Activated CD4-positive, alpha-beta T cell treated with anti-CD3 and anti-CD28 coated beads for 1 hour (primary cell): ENCODE measurements at regions not wholly inside any gene's neighbourhood (a gene's known extent, or its start where the extent isn't known, plus 50 kb on each side); places are given as distances from the start of the nearest gene placed in this dataset.
"Not testable (repeated sequence)": the region's sequence is repeated elsewhere in the genome, so short reads cannot be mapped to it uniquely, and the experiment has no call there.

Experiments used
- DNase-seq: peaks from one replicate; pipeline ENCODE4 v3.0.0-alpha.2; 2020

DNA sequence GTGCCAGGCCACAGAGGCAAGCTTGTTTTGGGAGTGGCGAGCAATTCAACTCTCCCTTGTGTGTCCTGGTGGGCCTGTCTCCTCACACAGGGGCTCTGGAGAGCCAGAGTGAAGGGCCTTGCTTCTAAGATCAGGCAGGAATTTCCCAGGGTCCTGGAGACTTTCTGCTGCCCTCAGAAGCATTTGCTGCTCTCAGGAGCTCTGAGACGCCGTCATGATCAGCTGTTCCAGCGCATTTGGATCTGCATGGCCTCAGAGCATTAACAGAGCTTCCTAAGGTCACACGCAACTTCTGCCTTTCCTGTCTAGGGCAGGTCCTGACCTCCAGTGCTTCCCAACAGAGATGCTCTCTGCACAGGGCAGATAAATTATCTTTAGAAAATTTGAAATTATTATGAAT lies 52.2 kb upstream of the C10orf90 start:
- no peak for DNase-seq

DNA sequence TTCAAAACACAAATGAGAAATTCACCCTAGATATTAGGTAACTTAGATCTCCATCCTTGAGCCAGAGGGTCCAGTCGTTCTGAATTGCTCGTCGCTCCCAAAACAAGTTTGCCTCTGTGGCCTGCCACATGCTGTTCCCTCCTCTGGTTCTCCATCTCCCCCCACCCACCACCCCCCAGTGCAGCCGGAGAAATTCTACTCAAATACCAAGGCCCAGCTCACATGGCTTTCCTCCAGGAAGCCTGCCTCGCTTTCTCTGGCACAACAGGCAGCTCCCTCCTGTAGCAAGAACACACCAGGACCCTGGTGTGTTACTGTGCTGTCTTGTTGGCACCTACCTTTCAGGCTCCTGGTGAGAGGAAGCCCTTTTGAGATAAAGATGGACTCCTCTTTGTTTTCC lies 52.7 kb upstream of the C10orf90 start:
- DNase-seq: no peak

DNA sequence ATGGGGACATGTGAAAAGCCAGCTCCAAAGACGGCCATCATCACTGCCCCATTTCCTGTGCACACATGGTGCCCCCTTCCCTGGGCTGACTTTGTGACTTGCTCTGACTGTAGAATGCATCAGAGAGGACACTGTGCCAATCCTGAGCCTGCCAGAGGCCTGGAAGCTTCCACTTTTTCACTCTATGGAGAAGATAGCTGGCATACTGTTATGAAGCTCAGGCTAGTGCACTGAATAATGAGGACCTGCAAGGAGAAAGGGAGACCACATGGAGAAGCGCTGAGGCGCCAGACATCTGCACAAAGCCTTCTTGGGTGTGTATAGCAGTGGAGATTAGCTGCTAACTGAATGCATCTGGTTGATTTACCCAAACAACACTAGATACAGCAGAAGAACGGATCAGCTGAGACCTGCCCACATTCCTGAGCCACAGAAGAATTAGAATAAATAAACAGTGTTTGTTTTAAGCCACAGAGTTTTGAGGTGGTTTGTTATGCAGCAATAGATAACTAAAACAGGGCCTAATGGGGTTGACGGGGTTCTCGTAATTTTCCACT lies 58.9 kb upstream of the C10orf90 start:
- DNase-seq: no peak

DNA sequence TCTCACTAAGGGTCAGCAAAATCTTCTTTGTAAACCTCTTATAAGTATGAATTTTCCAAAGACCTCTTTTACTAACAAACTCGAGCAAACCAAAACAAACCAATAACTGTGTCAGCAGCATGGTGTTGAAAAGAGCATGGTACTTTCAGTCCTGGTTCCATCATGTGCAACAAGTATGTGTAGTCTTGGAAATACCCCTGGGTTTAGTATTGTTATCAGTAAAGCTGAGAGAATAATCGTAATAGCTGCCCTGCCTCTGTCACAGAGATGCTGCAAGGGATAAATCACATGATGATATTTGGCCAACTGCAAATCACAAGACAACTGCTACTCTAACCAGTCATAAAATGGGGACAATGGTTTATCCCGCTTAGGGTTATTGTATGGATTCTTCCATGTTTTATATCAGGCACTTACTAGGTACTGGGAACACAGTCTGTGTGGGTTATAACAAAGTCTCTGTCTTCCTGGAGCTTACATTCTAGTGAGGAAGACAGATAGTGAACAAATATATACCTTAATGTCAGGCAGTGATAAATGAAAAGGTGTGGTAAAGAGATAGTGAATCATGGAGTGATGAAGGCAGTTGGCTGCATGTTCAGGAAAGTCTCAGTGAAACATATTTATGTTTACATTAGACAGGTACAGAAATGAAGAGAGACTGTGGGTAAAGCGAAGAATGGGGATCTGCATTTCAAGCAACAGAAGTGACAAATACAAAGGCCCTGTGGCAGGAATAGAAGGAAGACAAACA lies 60.5 kb upstream of the C10orf90 start:
- no peak for DNase-seq

DNA sequence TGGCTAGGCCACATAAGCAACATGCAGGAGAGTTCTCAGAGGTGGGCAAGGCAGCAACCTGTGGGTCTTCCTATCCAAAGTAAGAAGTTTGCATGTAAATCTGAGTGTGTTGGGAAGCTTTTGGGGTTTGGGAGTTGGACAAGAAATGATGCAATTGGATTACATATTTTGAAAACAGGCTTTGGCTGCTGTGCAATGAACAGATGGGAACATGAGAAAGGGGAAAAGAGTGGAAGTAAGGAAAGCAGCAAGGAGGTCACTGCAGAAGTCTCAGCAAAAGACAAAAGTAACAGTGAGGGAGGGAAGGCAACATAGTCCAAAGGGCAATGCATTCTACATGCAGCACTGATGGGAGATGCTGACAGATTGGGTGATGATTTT lies 61.1 kb upstream of the C10orf90 start:
- no peak for DNase-seq

DNA sequence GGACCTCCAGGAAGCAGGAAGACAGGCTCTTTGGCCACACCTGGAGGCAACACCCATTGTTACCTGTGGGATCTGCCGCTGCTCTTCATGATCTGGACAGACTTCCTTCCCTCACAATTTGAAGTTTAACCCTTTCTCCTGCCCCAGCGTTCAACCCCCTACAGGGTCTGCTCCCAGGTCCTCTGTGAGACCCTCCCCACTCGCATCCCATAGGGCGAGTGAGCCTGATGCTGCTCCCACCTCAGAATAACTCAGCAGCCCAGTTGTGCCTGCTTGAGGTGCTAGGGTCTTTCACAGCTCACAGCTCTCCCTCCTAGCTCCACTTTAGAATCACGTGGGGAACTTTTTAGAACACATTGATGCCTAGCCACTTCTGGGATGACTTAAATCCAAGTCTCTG lies 61.8 kb upstream of the C10orf90 start:
- no peak for DNase-seq

DNA sequence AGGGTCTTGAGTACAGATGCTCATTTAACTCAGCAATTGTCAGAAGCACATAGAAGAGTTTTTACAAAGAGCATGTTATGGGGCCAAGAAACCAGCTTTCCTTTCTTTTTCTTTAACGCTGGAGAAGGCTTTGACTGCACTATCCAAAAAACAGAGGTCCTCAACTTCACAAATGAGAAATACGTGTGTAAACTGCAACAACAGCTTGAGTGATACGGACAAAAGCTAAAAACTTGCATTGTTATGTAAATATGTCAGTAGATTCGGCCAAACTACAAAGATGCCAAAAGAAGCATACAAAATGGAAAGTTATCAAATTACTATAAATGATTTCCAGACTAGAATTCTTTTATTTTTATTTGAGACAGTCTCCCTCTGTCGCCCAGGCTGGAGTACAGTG lies 62.4 kb upstream of the C10orf90 start:
- no peak for DNase-seq

DNA sequence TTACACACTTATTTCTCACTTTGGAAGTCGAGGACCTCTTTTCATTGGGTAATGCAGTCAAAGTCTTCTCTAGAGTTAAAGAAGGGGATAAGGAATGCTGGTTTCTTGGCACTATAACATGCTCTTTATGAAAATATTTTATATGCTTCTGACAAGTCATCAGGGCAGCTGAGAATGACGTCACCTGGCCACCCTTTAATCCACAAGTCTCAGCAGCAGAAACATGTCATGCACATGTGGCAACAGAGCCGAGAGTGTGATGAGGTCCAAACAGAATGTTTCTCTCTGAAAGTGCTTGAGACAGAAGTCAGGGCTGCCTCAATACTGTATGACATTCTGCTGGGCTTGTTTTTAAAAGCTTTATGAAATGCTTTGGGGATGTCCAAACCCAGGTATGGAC lies 63.5 kb upstream of the C10orf90 start:
- no peak for DNase-seq

DNA sequence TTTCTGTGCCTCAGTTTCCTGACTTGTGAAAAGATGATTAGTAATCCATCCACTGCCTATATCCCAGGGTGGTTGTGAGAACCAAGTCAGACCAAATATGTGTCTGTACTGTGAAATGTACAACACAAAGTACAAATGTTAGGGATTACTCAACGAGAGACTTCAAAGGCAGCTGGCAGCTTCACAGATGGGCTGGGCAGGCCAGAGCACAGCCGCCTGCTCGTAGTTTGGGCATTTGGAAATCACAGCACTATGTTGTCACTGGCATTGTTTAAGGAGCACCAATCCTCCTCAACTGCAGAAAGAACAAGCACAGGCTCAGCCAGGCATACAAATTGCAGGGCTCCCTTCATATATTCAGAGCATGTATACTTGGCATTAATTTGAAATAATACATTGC lies 64.5 kb upstream of the C10orf90 start:
- DNase-seq: no peak

DNA sequence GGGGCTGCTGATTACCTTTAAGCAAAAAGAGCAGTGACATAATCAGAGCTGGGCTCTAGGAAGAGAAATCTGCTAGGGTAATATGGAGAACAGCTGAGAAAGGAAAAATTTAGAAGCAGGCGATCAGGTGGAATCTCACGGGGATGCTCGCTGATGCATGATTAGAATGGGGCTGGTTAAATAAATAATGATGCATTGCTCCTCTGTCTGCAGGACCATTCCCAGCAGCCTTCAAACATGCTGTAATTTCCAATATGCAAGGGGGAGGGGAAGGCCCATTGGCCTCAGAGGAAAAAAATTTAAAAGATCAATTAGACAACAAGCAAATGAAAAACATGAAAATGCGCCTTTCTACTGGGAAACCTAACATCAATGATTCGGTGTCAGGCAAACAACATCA lies 65.6 kb upstream of the C10orf90 start:
- no peak for DNase-seq

DNA sequence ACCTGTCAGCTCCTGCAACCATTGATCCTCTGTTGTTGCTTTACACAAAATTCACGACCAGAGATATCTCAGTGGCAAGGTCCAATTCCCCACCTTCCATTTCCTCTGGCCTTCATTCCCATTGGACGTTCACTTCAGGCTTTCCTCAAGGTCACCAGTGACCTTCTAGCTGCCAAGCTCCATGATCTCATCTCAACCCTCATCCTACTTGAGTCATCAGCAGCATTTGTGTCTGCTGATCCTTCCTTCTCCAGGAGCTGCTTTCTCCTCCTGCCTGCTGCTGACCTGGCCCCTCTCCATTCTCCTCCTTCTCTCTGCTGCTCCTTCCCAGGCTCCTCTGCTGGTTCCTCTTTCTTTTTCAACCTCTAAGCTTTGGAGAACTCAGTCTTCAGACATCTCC lies 66.2 kb upstream of the C10orf90 start:
- DNase-seq: no peak

DNA sequence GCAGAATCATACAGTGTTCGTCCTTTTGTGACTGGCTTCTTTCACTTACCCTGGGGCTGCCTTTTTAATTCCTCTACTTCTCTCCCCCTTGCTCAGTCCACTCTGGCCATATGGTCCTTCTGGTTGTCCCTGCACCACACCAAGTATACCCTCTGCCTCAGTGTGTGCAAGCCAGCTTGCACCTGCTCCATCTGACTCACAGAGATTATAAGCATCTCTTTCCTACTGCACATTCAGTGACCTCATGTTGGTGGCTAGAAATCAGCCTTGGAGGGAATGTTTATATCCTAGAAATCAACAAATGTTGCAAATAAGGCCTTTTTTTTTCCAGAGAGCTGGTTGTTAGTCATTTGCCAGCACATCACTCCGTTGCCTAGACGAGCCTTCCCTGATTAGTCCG lies 67.5 kb upstream of the C10orf90 start:
- no peak for DNase-seq

DNA sequence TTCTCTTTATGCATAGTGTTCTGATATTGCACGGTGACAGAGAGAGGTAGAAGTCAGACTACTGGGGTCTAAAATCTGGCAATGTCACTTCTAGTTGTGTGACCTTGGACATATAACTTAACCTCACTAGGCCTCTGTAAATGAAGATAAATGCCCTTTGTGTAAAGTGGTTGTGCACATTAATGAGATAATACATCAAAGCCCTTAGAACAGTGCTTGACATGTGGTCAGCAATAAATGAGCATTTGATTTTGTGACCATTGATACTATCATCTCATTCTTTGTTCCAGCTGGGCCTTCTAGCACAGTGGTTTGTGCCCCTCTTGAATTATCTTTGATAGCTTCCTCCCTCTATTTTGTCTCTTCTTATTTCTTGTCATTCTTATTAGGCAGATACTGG lies 74.1 kb upstream of the C10orf90 start:
- no peak for DNase-seq

DNA sequence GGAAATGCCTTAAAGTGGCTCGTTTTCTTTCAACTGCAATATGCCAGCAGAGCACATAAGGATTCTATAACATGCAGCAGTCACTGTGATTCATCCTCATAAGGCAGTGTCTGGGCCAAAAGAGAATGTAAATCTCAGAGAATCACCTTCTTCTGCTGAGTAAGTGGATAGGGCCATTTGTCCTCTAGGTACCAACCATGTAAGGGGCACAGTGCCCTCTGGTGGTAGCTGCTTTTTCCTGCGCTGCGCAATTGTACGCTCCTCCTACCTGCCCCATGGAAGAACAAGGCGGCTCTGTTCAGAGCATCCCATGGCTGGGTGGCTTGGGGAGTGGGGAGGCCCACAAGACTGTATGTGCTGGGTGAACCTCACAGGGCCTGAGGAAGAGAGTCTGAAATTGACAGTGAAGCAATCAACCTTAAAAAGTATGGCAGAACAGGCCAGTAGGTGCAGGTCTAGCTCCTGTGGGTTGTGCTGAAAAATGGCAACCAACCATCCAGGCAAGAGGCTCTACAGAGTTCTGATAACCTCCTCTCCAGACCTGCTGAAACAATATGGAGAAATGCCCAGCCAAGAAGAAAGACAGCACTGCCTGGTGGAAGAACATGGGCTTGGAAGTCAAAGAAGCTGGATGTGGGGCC lies 78.6 kb upstream of the C10orf90 start:
- peak; percentile 13 for DNase-seq

DNA sequence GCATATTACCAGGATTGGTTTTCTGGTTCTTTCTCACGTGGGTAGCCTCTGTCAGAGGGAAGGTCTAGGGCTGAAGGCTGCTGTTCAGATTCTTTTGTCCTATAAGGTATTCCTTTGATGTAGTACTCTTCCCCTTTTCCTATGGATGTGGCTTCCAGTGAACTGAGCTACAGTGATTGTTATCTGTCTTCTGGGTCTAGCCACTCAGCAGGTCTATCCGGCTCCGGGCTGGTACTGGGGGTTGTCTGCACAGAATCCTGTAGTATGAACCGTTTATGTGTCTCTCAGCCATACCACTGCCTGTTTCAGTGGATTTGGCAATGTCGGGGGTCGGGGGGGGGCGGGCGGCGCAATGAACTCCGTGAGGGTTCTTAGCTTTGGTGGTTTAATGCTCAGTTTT lies 84.5 kb upstream of the C10orf90 start:
- DNase-seq: no peak

DNA sequence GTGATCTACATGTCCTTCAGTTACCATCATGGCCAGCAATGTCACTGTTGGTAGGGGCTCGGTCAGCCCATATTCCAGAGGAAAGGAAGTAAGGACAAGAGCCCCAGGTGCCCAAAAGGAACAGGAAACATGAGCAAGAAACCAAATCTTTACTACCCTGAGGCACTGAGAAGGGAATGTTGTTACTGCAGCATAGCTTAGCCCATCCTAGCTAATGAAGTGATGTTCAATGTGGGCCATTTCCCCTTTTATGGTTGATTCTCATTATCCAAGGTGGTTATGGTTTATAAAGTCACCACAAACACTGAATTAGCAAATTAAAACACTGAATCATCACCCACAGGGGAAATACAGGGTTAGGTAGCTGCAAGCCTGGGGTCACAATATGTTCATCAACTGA lies 88.4 kb upstream of the C10orf90 start:
- DNase-seq: no peak

DNA sequence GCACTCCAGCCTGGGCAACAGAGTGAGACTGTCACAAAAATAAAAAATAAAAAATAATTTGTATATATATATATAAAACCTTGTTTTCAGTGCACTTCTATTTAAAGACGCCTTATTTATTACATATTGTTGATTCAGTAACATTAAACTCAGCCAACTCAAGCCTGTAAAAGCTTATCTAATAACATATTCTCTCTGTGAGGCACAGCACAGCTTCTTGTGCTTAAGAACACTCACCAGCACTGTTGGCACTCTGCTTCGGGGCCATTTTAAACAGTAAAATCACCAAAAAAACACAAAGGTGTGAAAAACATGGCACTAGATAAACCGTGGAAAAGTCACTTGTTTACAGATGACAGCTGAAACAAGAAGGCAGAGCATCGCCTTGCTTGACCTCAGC lies 89.0 kb upstream of the C10orf90 start:
- no peak for DNase-seq

DNA sequence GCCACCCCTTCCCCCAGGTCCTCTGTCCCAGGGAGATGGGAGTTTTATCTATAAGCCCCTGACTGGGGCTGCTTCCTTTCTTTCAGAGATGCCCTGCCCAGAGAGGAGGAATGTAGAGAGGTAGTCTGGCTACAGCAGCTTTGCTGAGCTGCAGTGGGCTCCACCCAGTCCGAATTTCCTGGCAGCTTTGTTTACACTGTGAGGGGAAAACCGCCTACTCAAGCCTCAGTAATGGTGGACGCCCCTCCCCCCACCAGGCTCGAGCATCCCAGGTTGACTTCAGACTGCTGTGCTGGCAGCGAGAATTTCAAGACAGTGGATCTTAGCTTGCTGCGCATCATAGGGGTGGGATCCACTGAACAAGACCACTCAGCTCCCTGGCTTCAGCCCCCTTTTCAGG lies 96.2 kb upstream of the C10orf90 start:
- DNase-seq: not testable (repeated sequence)

DNA sequence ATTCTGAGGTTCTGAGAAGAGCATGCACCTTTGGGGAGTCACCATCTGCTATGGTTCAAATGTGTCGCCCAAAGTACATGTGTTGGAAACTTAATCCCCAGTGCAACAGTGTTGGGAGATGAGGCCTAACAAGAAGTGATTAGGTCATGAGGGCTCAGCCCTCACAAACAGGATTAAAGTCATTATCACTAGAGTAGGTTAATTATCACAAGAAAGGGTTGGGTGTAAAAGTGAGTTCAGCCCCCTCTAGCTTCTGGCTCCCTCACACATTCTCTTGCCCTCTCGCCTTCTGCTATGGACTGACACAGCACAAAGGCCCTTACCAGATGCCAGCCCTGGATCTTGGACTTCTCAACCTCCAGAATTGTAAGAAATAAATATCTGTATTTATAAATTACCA lies 100.3 kb upstream of the C10orf90 start:
- no peak for DNase-seq

DNA sequence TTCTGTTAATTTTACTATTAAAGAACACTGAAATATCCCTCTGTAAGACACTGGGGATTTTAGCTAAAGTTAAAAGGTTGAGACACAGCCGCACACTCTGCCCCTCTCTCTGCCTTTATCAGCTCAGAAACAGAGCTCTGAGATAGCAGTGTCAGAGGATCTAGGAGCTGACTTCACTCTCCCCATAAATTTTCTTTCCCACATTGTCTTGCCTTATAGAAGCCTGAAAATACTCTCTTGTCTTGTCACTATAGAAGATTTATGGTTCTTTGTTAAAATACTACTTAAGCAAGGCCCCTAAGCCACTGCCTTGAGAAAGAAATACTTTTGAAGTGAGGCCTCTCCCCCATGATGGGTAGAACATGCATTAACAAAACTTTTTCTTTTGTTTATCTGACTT lies 105.7 kb upstream of the C10orf90 start:
- no peak for DNase-seq

DNA sequence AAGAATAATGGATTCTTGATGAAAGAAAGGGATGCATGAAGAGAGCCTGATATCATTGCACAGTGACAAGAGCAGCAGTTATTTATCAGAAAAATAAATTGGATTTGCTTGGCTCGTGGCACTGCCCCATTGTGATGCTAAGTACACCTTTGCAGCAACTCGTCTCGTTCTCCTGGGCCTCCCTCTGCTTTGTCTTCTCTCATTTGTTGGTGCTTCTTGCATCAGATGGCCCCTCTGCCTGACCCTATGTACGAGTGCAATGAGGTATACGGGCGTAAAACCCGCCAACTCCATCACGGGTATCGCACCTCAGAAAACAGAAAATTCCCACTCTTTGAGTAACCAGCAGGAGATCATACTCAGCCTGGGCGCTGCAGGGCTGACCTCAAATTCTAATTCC lies 107.2 kb upstream of the C10orf90 start:
- DNase-seq: no peak

DNA sequence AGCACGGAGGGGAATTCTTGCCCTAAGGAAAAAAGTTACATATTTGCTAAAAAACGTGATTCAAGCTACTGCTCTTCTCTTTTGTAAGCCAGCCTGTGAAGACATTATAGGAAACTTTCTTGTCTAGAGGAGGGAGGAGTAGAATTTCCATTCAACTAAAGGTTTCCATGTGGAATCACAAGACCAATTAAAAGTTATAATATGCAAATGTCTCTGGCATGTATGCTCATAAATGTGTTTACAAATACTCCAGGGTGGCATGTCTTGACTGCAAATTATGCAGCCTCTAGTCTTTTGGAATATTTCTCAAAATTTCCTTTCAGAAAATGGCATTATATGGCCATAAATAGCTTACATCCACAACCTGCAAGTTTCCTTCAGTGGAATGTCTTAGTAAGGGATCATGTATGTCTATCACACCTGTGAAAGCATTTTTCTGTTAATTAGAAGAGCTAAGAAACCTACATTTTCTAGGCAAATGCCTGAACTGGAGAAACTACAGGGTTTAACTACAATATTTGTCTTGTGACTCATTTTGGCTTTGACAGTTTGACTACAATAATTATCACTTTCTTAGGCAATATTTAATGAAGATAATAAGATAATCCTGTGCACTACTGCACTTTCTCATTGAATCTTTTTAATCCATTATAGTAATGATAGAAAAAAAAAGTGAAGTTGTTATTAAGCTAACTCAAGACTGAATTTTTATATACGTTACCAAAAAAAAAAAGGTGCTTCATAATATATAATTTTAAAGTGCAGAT lies 111.1 kb upstream of the C10orf90 start:
- no peak for DNase-seq

DNA sequence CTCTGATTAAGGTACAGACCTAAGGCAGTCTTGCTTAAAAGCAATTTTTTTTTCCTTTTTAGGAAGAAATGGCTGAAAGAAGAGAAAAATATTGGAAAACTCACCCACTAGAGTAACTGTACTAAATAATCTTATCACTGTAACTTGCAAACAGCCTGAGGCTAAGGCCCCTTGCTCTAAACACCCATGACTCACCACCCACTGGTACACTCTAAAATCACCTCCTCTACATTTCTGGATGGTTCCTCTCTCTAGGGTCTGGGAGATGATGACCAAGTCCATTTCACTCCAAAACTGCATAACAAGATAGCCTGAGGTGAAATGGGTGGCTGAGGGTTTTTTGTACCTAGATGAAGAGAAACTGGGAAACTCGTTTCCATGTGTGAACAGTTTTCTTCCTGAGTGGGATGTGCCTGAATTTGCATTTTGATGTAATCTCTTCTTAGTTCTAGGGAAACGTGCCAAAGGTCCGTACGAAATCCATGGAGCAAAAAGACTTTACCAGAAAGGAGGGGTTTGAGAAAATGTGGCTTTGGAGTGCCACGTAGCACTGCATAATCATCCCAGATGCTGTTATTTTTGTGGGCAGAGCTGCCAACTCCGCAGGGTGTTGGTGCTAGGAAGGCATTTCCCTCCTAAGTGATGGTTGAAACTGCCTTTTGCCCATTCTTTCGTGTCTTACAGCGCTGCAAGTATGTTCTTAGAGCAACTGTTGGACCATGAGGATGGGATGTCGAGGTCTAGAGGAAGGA lies 113.5 kb upstream of the C10orf90 start:
- no peak for DNase-seq
